SJCRH30 (cell line): ENCODE measurements at regions not wholly inside any gene's neighbourhood (a gene's known extent, or its start where the extent isn't known, plus 50 kb on each side); places are given as distances from the start of the nearest gene placed in this dataset.
A peak's percentile ranks its signal among the peaks of the same experiment; 100 is the strongest.

Source experiments
- DNase-seq, 2 experiments: peaks; one replicate each; pipeline ENCODE4 v3.0.0-alpha.2; 2015 to 2020
- H3K27ac ChIP-seq: fragments of 250-450 bp; sonication (Bioruptor Pico); 2 replicates; pipeline ENCODE4 v1.5.1; 2020; ENCODE audit warnings: mild to moderate bottlenecking, moderate library complexity
- H3K27me3 ChIP-seq: fragments of 250-450 bp; sonication (Bioruptor Pico); 2 replicates; pipeline ENCODE4 v1.5.1; 2020; ENCODE audit warnings: mild to moderate bottlenecking, moderate library complexity
- H3K36me3 ChIP-seq: fragments of 250-450 bp; sonication (Bioruptor Pico); 2 replicates; pipeline ENCODE4 v1.5.1; 2020; ENCODE audit warnings: mild to moderate bottlenecking, moderate library complexity
- H3K4me1 ChIP-seq: fragments of 250-450 bp; sonication (Bioruptor Pico); 2 replicates; pipeline ENCODE4 v1.5.1; 2020; ENCODE audit warnings: mild to moderate bottlenecking, moderate library complexity
- H3K4me3 ChIP-seq: fragments of 250-450 bp; sonication (Bioruptor Pico); 2 replicates; pipeline ENCODE4 v1.5.1; 2020; ENCODE audit warnings: mild to moderate bottlenecking, moderate library complexity
- H3K9me3 ChIP-seq: fragments of 250-450 bp; sonication (Bioruptor Pico); replicated peaks from 2 replicates; pipeline ENCODE4 v1.5.1; 2020; ENCODE audit warnings: mild to moderate bottlenecking, moderate library complexity

GRCh38 chr6:122524056-122524455 is 52.4 kb upstream of the SERINC1 start:
- H3K27ac ChIP-seq: no peak overlapping the region
- no peak for DNase-seq
- no peak overlapping the region for H3K4me3 ChIP-seq
- no peaks in the 10 kb centered on the region for H3K27me3 ChIP-seq
- no peaks in the 10 kb centered on the region for H3K4me1 ChIP-seq
- H3K36me3 ChIP-seq: no peaks in the 10 kb centered on the region
- no peaks in the 10 kb centered on the region for H3K9me3 ChIP-seq

GRCh38 chr6:122530440-122531046 is 58.9 kb upstream of the SERINC1 start:
- no peaks in the 10 kb centered on the region for H3K36me3 ChIP-seq
- peak; percentile 37 to 82 for DNase-seq
- no peak overlapping the region for H3K4me3 ChIP-seq
- H3K9me3 ChIP-seq: no peaks in the 10 kb centered on the region
- no peaks in the 10 kb centered on the region for H3K27me3 ChIP-seq
- no peak overlapping the region for H3K27ac ChIP-seq
- H3K4me1 ChIP-seq: no peaks in the 10 kb centered on the region

GRCh38 chr6:122548281-122548680 is 61.9 kb upstream of the PKIB start:
- Histone ChIP-seq H3K9me3 (no peaks in the 10 kb centered on the region), H3K4me1 (no peaks in the 10 kb centered on the region), H3K27ac (no peak overlapping the region), H3K36me3 (no peaks in the 10 kb centered on the region), H3K27me3 (no peaks in the 10 kb centered on the region), H3K4me3 (no peak overlapping the region)
- no peak for DNase-seq

- Histone ChIP-seq H3K4me3 (no peak overlapping the region), H3K36me3 (no peaks in the 10 kb centered on the region), H3K4me1 (no peaks in the 10 kb centered on the region), H3K9me3 (no peaks in the 10 kb centered on the region), H3K27me3 (no peaks in the 10 kb centered on the region), H3K27ac (no peak overlapping the region)
- no peak for DNase-seq
These were observed 61.4 kb upstream of the PKIB start for GRCh38 chr6:122548820-122549219.

GRCh38 chr6:122553697-122554096 is 56.5 kb upstream of the PKIB start:
- no peaks in the 10 kb centered on the region for H3K36me3 ChIP-seq
- no peaks in the 10 kb centered on the region for H3K4me1 ChIP-seq
- no peak overlapping the region for H3K27ac ChIP-seq
- no peaks in the 10 kb centered on the region for H3K27me3 ChIP-seq
- H3K9me3 ChIP-seq: no peaks in the 10 kb centered on the region
- no peak overlapping the region for H3K4me3 ChIP-seq
- DNase-seq: peak; percentile 11 to 43

- no peak for DNase-seq
- Histone ChIP-seq H3K4me3 (no peak overlapping the region), H3K36me3 (no peaks in the 10 kb centered on the region), H3K27me3 (no peaks in the 10 kb centered on the region), H3K9me3 (no peaks in the 10 kb centered on the region), H3K4me1 (no peaks in the 10 kb centered on the region), H3K27ac (no peak overlapping the region)
These were observed 54.6 kb upstream of the PKIB start for GRCh38 chr6:122555561-122555960.

GRCh38 chr6:122558080-122558479 is 52.1 kb upstream of the PKIB start:
- no peaks in the 10 kb centered on the region for H3K9me3 ChIP-seq
- H3K27me3 ChIP-seq: no peaks in the 10 kb centered on the region
- no peak for DNase-seq
- no peaks in the 10 kb centered on the region for H3K4me1 ChIP-seq
- no peaks in the 10 kb centered on the region for H3K36me3 ChIP-seq
- H3K27ac ChIP-seq: no peak overlapping the region
- H3K4me3 ChIP-seq: no peak overlapping the region
